Dedifferentiated amniotic fluid mesenchymal stem cell (primary cell): ENCODE measurements at regions not wholly inside any gene's neighbourhood (a gene's known extent, or its start where the extent isn't known, plus 50 kb on each side); places are given as distances from the start of the nearest gene placed in this dataset.

Experiments
- DNase-seq: peaks from one replicate; pipeline ENCODE4 v3.0.0-alpha.2; 2016; ENCODE audit errors: extremely low spot score

DNA sequence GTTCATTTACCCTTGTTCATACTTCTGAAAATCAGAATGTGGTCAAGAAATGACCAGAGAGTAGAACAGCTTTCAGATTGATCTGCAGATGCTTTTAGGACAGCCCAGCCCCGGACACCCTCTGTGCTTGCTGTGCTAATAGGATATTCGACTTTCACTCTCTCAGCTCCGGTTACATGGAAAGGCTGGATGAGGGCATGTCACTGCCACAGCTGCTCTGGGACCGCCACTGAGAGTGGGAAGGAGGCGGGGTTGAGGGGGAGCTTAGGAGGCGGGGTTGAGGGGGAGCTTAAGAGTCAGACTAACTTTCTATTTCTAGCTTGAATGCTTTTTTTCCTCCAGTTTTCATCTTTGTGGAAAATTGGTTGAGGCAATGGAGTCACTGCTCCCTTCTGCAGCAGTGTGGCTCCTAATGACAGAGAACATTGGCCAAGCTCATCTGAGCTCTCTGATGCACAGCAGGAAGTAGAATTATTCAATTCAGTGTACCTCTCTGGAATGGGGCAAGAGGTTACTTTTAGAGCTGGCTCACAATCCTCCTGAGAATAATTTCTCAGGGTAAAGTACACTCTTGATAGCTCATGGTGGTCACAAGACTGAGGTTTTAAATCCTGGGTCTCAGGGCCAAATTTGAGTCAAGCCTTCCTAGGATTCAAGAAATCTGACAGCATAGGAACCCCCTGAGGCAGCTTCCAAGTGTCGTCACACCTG is 74.6 kb upstream of the NPAS1 start:
- peak; percentile 47 for DNase-seq

DNA sequence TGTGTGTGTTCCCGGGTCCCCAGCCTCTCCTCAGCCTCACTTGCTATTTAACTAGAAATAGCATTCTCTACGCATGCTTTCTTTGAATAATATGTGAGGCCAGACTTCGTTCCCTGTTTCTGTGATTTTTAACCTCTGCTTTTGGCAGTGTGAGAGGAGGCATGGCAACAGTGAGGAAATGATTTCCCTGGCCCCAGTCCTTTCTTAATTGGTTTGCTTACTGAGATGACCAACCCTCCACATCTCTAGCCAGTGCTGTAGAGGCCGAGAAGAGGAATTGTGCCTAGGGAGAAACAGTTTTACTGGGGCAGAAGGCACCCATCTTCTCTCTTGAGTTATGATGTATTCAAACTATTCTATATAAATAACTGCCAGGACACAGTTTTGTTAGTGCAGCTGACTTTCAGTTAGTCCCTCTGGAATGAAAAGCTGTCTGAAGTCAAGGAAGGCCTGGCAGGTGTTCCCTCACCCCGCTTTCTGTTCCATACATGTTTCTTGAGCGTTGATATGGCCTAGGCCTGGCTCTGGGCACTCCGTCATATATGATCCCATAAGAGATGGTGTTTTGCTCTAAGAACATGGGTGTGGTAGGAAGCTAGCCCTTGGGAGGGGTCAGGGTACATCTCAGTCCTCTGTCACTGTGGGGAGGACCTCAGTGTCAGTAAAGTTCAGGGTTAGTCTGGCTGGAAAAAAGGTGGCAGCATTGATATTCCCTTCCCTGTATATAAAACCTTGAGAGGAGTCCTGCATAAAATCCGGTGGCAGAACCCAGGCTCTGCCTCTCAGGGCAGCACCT is 73.7 kb upstream of the NPAS1 start:
- no peak for DNase-seq

DNA sequence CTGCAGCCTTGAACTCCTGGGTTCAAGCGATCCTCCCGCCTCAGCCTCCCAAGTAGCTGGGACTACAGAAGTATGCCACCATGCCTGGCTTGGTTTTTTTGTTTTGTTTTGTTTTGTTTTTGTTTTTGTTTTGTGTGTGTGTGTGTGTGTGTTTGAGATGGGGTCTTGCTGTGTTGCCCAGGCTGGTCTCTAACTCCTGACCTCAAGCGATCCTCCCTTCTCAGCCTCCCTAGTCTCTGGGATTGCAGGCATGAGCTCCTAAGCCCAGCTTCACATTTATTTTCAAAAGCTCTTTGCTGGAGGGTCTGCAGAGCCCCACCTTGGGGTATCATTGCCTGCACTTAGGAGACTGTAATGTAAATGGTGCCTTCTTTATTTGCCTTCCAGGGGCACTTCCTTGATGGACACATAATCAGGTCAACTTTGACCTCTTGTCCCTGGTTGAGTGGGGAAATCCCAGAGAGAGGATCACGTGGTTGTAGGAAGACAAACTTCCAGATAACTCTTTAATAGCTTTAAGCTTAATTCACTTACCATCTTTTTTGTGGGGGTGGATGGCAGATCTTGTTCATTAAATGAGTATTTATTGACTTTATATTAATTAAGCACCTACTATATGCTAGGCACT is 72.9 kb upstream of the NPAS1 start:
- no peak for DNase-seq

DNA sequence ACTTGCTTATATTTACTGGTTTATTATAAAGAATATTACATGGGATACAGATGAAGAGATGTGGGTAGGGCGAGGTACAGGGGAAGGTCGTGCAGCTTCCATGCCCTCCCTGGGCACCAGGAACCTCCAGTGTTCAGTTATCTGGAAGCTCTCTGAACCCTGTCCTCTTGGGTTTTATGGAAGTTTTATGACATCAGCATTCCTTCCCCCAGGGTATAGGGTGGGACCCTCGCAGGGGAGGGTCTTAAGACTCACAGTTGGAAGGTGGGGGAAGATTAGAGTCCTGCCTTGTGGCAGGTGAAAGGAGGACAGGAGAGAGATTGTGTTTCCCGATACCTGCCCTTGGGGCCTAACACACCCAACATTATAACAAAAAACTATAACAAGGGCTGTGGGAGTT is 71.8 kb upstream of the NPAS1 start:
- DNase-seq: no peak

DNA sequence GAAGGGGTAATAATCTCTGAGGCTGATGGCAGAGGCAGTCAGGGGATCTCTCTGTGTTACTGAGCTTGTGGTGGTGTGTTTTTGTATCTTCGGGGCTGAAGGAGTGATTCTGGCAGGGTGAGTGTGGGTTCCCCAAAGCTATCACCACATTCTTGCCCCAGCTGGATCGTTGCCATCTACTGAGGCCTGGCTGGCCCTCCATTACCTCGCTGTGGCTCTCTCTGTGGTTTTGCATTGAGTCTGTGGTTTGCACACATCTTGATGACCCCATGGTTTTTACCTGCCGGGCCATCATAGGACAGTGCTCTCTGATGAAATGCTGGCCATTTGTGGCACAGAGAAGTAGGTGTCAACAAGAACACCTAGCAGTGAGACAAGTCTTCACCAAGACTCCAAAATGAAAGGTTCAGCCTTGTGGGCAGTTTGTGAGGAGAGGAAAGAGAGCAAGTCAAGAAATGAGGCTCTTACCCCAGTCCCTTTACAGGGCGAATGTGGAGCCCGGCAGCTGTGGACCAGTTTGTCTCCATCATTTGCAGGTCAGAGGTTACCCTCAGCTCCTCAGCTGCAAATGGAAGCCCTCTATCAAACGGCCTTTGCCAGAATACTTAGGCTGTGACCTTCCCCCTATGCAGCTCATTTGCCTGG is 69.0 kb upstream of the NPAS1 start:
- DNase-seq: no peak

DNA sequence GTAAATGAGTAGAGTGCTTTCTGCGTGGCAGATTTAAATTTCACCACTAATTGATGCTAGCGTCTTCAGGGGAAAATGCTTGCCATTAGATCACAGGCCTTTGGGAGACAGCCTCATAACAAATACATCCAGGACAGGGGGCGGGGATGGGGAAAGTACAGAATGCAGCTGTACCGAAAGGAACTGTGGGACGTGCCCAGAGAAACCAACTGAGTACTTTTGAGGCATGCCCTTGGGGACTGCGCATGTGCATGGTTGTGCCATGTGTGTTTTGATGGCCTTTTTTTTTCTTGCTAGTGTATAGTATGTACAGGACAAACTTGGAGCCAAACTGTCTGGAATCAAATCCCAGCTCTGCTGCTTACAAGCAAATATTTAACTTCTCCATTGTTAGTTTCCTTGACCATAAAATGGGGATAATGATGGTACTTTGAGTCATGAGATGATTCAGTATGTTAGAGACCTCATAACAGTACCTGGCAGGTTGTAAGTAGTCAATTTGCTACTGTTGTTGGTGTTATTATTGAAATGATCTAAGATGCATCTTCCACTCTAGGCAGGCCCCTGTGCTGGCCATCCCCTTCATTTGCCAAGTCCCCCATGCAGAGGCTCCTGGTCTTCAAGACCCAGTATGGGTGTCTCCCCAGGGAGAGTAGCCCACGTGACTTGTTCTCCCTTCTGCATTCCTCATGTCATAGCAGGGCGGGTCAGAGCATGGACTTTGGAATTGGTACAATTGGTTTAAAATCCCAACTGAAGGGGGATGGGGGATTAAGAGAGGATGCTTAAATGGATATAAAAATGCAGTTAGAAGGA is 68.3 kb upstream of the NPAS1 start:
- no peak for DNase-seq

DNA sequence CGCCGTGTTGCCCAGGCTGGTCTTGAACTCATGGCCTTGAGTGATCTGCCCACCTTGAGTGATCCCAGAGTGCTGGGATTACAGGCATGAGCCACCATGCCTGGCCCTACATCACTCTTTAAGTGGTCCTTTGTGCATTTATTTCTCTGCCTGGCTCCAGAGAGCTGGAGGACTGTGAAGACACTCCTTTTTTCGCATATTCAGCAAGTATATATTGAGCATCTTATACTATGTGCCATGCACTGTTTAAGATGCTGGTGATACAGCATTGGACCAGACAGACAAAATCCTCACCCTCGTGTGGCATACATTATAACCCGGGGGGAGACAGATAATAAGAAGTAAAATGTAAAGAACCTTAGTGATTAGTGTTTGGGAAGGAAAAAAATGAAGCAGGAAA is 66.8 kb upstream of the NPAS1 start:
- no peak for DNase-seq

DNA sequence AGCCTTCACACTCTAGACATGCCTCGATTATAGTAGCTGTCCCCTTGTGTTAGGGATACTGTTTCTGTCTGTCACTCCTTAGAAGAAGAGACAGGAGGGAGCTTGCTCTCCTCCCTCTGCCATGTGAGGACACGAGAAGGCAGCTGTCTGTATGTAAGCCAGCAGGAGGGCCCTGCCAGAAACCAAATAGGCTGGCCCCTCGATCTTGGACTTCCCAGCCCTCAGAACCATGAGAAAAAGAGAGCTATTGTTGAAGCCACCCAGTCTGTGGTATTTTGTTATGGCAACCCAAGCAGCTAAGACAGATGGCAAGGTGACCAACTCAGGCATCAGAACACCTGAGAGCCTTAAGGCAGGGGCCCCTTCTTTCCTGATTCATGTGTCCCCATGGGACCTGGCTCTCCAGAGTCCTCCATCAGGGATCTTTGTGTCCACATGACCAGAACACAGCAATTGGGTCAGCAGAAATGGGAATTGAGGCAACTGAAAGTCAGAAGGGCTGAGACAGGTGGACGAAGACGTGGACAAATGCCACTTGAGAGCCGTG is 65.6 kb upstream of the NPAS1 start:
- no peak for DNase-seq

DNA sequence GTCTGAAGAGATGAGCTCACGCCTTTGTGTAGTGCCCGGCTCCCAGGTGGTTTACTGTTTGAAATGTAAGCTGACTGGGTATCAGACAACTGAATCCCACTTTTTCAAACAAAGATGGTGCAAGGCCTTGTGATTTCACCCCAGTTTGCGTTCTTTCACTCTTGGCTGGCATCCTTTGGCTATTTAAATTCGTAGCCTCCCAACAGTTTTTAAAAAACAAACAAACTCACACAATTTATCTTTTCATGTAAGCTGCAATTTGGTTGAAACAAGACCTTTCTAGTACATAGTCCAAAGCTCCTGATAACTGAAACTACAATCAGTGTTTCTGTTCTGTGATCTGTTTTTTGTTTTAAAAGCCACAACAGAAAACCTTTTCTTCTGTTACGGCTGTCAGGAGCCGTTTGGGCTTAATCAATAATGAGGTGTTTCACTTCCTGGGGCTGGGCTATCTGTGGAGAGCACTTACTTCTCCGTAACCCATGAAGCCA is 65.1 kb upstream of the NPAS1 start:
- DNase-seq: no peak

DNA sequence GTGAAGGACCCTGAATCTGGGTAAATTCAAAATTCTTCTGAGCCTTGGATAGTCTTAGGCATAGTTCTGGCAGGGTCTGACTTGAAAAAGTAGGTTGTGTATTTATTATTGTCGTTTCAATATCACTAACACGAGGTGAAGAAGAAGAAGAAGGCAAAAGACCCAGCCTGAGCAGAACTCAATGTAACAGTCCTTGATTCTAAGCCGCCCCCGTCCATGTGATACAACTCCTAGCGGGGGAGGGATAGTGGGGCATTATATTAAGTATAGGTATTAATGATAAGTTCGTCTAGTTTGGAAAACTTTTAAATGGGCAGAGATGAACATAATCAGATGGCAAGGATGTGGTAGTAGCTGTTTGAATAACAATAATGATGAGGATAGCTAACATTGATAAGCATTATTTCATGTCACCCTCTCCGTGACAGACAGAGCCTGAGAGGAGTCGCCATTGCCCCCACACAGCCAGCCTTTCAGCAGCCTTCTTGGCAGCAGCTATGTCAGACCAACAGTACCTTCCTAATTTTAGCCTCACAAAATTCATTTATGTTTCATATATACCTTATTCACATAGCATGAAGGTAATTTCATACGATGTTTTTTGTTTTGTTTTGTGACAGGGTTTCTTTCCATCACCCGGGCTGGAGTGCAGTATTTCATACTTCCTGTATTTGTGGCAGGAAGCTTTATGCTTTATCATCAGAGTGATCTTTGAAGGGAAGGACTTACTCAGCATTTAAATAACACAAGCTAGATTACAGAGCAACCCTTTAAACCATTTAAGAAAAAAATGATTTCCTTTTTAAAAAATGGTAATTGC is 64.4 kb upstream of the NPAS1 start:
- peak; percentile 60 for DNase-seq

DNA sequence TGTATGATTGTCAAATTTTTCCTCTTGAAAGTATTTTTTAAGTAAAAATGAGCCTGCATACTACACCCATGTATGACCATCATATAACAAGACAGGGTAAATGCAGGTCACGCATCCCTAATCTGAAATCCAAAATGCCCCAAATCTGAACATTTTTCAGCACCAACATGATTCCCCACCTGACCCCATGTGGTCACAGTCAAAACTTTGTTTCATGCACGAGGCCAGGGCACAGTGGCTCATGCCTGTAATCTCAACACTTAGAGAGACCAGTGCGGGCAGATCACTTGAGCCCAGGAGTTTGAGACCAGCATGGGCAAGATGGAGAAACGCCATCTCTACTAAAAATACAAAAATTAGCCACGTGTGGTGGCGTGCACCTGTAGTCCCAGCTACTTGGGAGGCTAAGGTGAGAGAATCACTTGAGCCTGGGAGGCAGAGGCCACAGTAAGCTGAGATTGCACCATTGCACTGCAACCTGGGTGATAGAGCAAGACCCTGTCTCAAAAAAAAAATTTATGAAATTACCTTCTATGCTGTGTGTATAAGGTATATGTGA is 63.7 kb upstream of the NPAS1 start:
- DNase-seq: no peak

DNA sequence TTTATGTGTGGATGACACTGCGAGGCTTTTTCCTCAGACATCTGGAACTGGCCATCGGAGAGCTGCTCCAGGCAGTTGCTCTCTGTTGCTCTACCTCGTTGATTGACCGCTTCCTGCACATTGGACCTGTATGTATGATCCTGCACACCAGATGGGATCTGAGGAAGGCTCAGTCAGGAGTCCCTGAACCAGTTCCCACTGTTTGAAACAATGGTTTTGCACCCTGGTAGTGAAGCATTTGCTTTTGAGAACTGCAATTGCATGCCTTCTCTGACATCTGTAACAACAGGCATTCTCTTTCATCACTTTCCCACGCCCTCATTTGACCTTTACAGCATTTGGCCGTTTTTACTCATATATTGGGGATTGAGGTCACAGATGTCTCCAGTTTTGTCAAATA is 61.1 kb upstream of the NPAS1 start:
- no peak for DNase-seq

DNA sequence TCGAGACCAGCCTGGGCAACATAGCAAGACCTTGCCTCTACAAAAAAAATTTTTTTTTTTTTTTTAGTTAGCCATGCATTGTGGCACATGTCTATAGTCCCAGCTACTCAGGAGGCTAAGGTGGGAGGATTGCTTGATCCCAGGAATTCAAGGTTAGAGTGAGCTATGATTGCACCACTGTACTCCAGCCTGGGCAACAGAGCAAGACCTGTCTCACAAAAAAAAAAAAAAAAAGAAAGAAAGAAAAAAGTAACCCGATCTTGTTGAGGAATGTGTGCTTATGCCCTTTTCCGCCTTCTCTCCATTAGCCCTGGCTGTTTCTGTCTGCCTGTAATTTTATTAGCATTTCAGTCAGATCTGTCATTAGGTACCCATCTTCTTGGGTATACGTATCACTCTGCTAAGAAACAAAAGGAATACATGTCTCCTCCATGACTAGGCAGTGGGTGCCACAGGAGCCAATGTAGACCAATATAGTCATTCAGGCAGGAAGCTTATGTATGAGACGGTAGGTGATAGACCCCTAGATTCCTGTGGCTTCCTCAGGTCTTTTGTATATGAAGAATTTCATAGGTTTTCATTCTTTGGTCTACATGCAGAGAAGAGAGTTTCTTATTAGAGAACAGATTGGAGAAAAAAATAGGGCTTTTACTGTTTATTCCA is 59.6 kb upstream of the NPAS1 start:
- no peak for DNase-seq

DNA sequence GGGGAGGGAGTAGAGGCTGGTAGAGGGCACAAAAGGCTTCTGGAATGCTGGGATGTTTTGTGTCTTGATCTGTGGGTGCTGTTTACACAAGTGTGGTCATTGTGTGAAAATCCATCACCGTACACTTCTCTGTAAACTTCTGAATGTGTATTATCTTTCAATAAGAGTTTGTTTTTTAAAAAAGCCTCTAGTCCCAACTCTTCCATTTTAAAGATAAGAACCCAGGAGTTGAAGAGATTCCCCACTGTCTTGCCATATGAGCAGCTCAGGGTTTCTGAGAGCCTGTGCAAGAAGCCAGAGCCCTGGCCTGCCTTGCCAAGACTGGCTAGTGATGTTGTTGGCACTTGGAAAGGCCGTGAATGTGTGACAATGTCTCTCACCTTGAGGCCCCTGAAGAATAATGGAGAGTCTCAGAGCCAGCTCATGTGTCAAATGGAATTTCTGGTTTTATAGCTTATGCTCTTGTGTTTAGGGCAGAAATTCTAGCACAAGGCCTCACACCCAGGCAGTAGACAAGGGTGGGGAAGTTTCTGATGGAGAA is 57.5 kb upstream of the NPAS1 start:
- no peak for DNase-seq

DNA sequence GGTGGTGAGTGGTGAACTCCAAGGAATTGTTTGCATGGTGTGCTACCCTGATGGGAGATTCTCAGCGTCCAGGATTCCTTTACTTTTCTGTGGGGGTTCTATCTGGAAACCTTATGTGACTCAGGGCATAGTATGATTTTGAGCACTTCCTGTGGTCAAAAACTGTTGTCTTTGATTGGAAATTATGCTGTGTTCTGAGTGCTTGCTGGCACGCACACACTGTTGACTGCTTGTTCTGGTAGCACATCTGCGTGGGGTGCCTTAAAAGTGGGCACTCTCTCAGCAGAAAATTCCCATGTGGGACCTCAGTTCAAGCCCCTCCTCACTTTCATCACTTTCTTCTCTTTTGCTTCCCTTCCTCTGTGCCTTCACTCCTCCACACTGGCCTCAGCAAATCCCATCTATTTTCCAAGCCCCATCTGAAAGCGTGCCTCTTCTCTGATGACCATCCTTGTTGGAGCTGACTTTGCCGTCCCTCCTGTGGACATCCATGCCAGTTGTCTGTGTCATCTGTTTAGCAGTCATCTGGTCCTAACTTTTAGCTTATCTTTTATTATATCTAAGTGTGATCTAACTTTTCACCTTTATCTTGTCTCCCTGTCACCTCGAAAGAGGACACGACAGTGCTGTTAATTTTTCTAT is 56.4 kb upstream of the NPAS1 start:
- DNase-seq: peak; percentile 74

DNA sequence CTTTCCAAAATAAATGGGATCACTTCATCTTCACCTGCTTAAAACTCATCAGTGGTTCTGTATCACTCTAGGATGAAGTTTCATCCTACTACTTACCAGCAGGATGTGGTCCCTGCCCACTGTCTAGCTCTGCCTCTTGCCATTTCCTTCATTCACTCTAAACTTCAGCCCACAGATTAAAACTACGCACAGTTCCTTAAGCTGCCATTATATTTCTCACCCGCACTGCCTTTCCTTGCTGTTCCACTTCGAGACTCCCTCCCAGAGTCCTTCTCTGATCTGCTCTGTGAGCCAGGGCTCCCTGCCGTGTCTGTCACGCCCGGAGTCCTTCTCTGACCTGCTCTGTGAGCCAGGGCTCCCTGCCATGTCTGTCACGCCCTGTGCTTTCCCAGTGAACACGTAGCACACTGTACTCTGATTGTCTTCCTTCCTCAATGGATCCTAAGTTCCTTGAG is 52.0 kb upstream of the NPAS1 start:
- DNase-seq: no peak
